GM21576 (cell line): ENCODE measurements at regions not wholly inside any gene's neighbourhood (a gene's known extent, or its start where the extent isn't known, plus 50 kb on each side); places are given as distances from the start of the nearest gene placed in this dataset.

Experiments used
- ATAC-seq: cut with Tn5 transposase; IDR thresholded peaks from one replicate; pipeline ENCODE4 v1.9.1; 2021; ENCODE audit warnings: mild to moderate bottlenecking, moderate library complexity; ENCODE audit not compliant: unreplicated experiment

GRCh38 chr3:117534138-117534537 is 824.6 kb downstream of the TUSC7 start:
- no peak for ATAC-seq

GRCh38 chr3:117536006-117536405 is 826.4 kb downstream of the TUSC7 start:
- no peak for ATAC-seq

GRCh38 chr3:117537949-117538348 is 828.4 kb downstream of the TUSC7 start:
- no peak for ATAC-seq

GRCh38 chr3:117539729-117540128 is 830.1 kb downstream of the TUSC7 start:
- no peak for ATAC-seq

GRCh38 chr3:117540597-117540996 is 831.0 kb downstream of the TUSC7 start:
- ATAC-seq, result no peak

GRCh38 chr3:117541721-117542120 is 832.1 kb downstream of the TUSC7 start:
- no peak for ATAC-seq

- ATAC-seq, result no peak
Observed at GRCh38 chr3:117543521-117543920, 833.9 kb downstream of the TUSC7 start.

GRCh38 chr3:117545484-117545883 is 835.9 kb downstream of the TUSC7 start:
- no peak for ATAC-seq

GRCh38 chr3:117547956-117548550 is 838.5 kb downstream of the TUSC7 start:
- ATAC-seq, result no peak

GRCh38 chr3:117548600-117548999 is 839.0 kb downstream of the TUSC7 start:
- ATAC-seq, result no peak

GRCh38 chr3:117549716-117550115 is 840.1 kb downstream of the TUSC7 start:
- ATAC-seq, result no peak

- ATAC-seq, result no peak
Observed at GRCh38 chr3:117550766-117551165, 841.2 kb downstream of the TUSC7 start.

- ATAC-seq, result peak; percentile 97
Observed at GRCh38 chr3:117553461-117553860, 843.9 kb downstream of the TUSC7 start.

- ATAC-seq, result no peak
Observed at GRCh38 chr3:117556646-117557407, 847.2 kb downstream of the TUSC7 start.

GRCh38 chr3:117557464-117558090 is 848.0 kb downstream of the TUSC7 start:
- ATAC-seq, result no peak

- no peak for ATAC-seq
Observed at GRCh38 chr3:117558681-117559080, 849.1 kb downstream of the TUSC7 start.

- ATAC-seq, result no peak
Observed at GRCh38 chr3:117562000-117562399, 852.4 kb downstream of the TUSC7 start.

- ATAC-seq, result no peak
Observed at GRCh38 chr3:117563063-117563462, 853.5 kb downstream of the TUSC7 start.

GRCh38 chr3:117565777-117566176 is 856.2 kb downstream of the TUSC7 start:
- ATAC-seq, result no peak

- no peak for ATAC-seq
Observed at GRCh38 chr3:117566926-117567325, 857.3 kb downstream of the TUSC7 start.

- no peak for ATAC-seq
Observed at GRCh38 chr3:117567382-117567781, 857.8 kb downstream of the TUSC7 start.

GRCh38 chr3:117567906-117568305 is 858.3 kb downstream of the TUSC7 start:
- no peak for ATAC-seq
